ENCODE measurements at regions not wholly inside any gene's neighbourhood (a gene's known extent, or its start where the extent isn't known, plus 50 kb on each side); places are given as distances from the start of the nearest gene placed in this dataset.
A peak's percentile ranks its signal among the peaks of the same experiment; 100 is the strongest.
"Not testable (repeated sequence)": the region's sequence is repeated elsewhere in the genome, so short reads cannot be mapped to it uniquely, and the experiment has no call there.

DNA sequence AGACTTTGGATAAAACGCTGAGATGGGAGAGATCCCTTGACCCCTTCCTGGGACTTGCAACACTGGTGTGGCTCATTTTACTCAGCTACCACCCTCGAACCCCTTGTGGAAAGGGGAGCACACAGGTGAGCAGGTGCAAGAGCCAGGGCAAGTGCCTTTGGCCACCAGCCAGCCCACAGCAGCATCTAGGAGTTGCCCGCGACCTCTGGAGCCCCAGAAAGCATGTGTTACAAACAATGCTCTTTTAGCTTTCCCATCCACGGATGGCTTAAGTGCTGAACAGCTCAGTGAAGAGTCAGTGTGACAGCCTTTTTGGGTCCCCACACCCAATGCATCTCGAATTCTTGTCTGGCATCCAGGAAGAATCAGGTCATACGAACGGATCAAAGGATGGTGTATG lies 197.8 kb downstream of the MEMO1 start:
- Mint-ChIP-seq H3K4me1 (peaks cover 10% of the 10 kb centered on the region), H3K4me3 (no peak overlapping the region), H3K27me3 (no peaks in the 10 kb centered on the region), H3K36me3 (no peaks in the 10 kb centered on the region), H3K9me3 (no peaks in the 10 kb centered on the region), H3K27ac (peak overlapping the region; percentile 77)
- DNase-seq (ENCODE audit: low spot score in 2 of 2) (no peak), ATAC-seq (ENCODE audit: low read depth) (no peak)

GRCh38 chr2:31812051-31812798 lies 198.6 kb downstream of the MEMO1 start:
- peak in 1 of 2 donors; percentile 18 for DNase-seq (ENCODE audit: low spot score in 2 of 2)
- Mint-ChIP-seq H3K27me3 (no peaks in the 10 kb centered on the region), H3K9me3 (no peaks in the 10 kb centered on the region), H3K36me3 (no peaks in the 10 kb centered on the region), H3K27ac (peak overlapping the region; percentile 77), H3K4me1 (peaks cover 10% of the 10 kb centered on the region), H3K4me3 (no peak overlapping the region)
- peak; percentile 96 for ATAC-seq (ENCODE audit: low read depth)

DNA sequence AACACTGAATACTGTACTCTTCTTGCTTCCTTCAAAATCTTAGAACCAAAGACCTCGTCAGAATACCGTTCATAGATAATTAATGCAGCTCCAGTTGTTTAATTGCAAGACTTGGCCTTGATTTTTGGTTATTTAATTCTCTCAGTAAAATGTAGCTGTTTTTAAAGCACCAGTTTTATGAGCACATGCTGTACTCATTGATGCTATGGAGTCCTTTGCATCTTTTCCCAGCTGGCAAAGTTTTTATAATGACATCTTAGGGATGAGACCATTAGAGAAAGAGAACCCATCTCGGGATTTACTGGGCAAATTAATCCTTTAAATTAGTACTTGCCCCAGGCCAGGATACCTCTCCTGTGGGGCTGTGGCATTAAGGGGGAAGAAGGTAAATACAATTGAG lies 199.3 kb downstream of the MEMO1 start:
- H3K4me3 Mint-ChIP-seq, result no peak overlapping the region
- peaks cover 10% of the 10 kb centered on the region for H3K4me1 Mint-ChIP-seq
- H3K36me3 Mint-ChIP-seq, result no peaks in the 10 kb centered on the region
- no peaks in the 10 kb centered on the region for H3K27me3 Mint-ChIP-seq
- no peak for ATAC-seq (ENCODE audit: low read depth)
- DNase-seq (ENCODE audit: low spot score in 2 of 2), result no peak
- peak overlapping the region; percentile 77 for H3K27ac Mint-ChIP-seq
- no peaks in the 10 kb centered on the region for H3K9me3 Mint-ChIP-seq

DNA sequence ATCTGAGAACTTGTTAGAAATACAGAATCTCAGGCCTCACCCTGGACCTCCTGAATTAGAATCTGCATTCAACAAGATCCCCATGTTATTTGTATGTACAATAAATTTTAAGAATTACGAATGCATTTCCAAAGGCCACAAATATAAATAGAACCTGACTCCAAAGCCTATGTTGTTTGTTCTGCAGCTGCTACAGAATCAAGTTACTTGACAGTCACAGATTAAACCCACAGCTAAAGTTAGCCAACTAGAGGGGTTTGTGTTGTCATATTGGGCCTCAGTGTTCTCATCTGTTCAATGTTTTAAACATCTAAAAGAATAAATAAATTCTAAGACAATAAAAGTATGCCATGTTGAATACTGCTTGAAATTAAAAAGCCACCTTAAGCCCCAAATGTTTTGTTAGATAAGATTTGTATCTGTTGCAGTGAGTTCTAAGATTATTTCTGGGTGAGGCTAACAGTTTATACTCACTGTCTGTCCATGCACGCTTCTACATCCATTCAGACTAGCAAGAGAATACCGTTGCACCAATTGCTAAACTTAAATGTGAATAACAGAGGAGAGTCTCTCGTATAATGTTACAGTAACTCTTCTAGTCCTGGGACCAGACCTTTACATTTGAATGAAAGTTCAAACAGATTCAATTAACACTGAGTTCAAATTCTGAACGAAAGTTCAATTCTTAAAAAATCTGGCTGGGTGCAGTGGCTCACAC lies 200.4 kb downstream of the MEMO1 start:
- no peak overlapping the region for H3K27ac Mint-ChIP-seq
- H3K36me3 Mint-ChIP-seq, result no peaks in the 10 kb centered on the region

DNA sequence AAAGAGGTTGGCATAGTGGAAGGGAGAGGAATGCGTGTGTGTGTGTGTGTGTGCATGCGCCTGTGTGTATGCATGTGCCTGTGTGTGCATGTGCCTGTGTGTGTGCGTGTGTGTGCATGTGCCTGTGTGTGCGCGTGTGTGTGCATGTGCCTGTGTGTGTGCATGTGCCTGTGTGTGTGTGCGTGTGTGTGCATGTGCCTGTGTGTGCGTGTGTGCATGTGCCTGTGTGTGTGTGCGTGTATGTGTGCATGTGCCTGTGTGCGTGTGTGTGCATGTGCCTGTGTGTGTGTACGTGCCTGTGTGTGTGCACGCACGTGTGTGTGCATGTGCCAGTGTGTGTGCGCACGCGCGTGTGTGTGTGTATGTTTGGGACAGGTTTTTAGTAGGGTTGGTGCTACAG lies 205.1 kb downstream of the MEMO1 start:
- ATAC-seq (ENCODE audit: low read depth), result no peak
- Mint-ChIP-seq H3K4me1 (peaks cover 2% of the 10 kb centered on the region), H3K4me3 (no peak overlapping the region), H3K27ac (no peak overlapping the region), H3K27me3 (peaks cover 2% of the 10 kb centered on the region), H3K9me3 (peaks cover 2% of the 10 kb centered on the region), H3K36me3 (no peaks in the 10 kb centered on the region)
- DNase-seq (ENCODE audit: low spot score in 2 of 2), result no peak

More for the DNA sequence above, 200.4 kb downstream of the MEMO1 start:
- ATAC-seq (ENCODE audit: low read depth), result no peak
- peaks cover 10% of the 10 kb centered on the region for H3K4me1 Mint-ChIP-seq
- no peak for DNase-seq (ENCODE audit: low spot score in 2 of 2)
- H3K27me3 Mint-ChIP-seq, result peaks cover 2% of the 10 kb centered on the region
- no peaks in the 10 kb centered on the region for H3K9me3 Mint-ChIP-seq
- H3K4me3 Mint-ChIP-seq, result no peak overlapping the region

GRCh38 chr2:31803481-31804153 lies 207.2 kb downstream of the MEMO1 start:
- H3K9me3 Mint-ChIP-seq, H3K4me3 Mint-ChIP-seq: not testable (repeated sequence)

DNA sequence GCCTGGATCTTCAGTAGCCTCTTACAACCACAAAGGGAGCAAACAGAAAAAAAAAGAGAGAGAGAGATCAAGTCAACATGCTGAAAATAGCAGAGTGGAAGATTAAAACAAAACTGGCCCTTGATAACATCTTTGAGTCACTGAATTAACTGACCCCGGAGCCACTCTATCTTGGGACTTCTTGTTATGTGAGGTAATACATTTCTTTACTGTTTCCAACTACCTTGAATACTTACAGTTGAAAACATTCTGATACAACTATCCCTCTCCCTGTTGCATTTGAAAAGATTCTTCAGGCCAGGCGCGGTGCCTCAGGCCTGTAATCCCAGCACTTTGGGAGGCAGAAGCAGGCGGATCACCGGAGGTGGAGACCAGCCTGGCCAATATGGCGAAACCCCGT lies 208.1 kb downstream of the MEMO1 start:
- peaks cover 2% of the 10 kb centered on the region for H3K4me1 Mint-ChIP-seq
- H3K9me3 Mint-ChIP-seq, result peaks cover 7% of the 10 kb centered on the region
- DNase-seq (ENCODE audit: low spot score in 2 of 2), result no peak
- no peak overlapping the region for H3K4me3 Mint-ChIP-seq
- no peak overlapping the region for H3K27ac Mint-ChIP-seq
- no peaks in the 10 kb centered on the region for H3K36me3 Mint-ChIP-seq
- no peak for ATAC-seq (ENCODE audit: low read depth)
- H3K27me3 Mint-ChIP-seq, result peaks cover 2% of the 10 kb centered on the region

More at GRCh38 chr2:31803481-31804153, 207.2 kb downstream of the MEMO1 start:
- not testable (repeated sequence) for H3K4me1 Mint-ChIP-seq; ATAC-seq (ENCODE audit: low read depth); DNase-seq (ENCODE audit: low spot score in 2 of 2); H3K27ac Mint-ChIP-seq; H3K36me3 Mint-ChIP-seq; H3K27me3 Mint-ChIP-seq

DNA sequence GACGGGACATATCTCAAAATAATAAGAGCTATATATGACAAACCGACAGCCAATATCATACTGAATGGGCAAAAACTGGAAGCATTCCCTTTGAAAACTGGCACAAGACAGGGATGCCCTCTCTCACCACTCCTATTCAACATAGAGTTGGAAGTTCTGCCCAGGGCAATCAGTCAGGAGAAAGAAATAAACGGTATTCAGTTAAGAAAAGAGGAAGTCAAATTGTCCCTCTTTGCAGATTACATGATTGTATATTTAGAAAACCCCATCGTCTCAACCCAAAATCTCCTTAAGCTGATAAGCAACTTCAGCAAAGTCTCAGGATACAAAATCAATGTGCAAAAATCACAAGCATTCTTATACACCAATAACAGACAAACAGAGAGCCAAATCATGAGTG lies 211.5 kb downstream of the MEMO1 start:
- DNase-seq (ENCODE audit: low spot score in 2 of 2); H3K4me1 Mint-ChIP-seq; H3K9me3 Mint-ChIP-seq; H3K36me3 Mint-ChIP-seq; H3K27ac Mint-ChIP-seq; ATAC-seq (ENCODE audit: low read depth); H3K4me3 Mint-ChIP-seq; H3K27me3 Mint-ChIP-seq: not testable (repeated sequence)

DNA sequence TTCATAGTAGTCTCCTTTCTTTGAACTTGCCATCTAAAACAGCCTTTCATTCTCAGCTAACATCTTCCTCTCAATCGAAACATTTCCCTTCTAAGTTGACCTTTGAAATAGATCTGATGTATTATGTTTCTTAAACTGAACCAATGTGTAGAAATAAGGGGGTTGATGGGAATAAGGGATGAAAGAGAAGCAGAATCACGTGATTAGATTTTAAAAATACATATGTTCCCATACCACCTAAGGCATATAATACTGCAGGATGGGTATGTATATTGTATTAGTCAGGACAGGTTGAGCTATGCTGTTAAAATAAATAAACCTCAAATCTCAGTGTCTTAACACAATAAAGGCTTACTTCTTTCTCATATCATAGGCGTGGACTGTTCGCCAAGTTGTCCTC lies 207.5 kb upstream of the SRD5A2 start:
- peaks cover 2% of the 10 kb centered on the region for H3K4me1 Mint-ChIP-seq
- peaks cover 2% of the 10 kb centered on the region for H3K36me3 Mint-ChIP-seq
- ATAC-seq (ENCODE audit: low read depth) (no peak), DNase-seq (ENCODE audit: low spot score in 2 of 2) (no peak)
- H3K27me3 Mint-ChIP-seq, result peaks cover 7% of the 10 kb centered on the region
- no peak overlapping the region for H3K4me3 Mint-ChIP-seq
- H3K27ac Mint-ChIP-seq, result no peak overlapping the region
- peaks cover 6% of the 10 kb centered on the region for H3K9me3 Mint-ChIP-seq

DNA sequence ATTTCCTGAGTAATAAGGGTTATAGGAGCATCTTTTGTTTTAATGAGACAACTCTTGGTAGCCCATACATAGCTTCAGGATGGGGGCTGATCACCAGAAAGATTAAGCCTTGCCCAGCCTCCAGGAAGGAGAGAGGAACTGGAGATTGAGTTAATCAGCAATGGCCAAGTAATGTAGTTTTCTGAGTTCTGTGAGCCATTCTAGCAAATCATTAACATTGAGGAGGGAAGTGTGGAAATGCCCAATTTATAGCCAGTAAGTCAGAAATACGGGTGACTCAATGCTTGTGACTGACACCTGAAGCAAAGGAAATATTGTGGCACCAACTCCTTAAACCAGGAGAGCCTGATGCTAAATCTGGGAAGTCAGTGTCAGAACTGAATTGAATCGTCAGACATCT lies 205.1 kb upstream of the SRD5A2 start:
- Mint-ChIP-seq H3K4me3 (no peak overlapping the region), H3K9me3 (peaks cover 12% of the 10 kb centered on the region), H3K4me1 (peaks cover 2% of the 10 kb centered on the region), H3K27ac (no peak overlapping the region), H3K27me3 (peaks cover 7% of the 10 kb centered on the region), H3K36me3 (peaks cover 4% of the 10 kb centered on the region)
- DNase-seq (ENCODE audit: low spot score in 2 of 2) (no peak), ATAC-seq (ENCODE audit: low read depth) (no peak)

GRCh38 chr2:31784868-31785267 lies 204.1 kb upstream of the SRD5A2 start:
- Mint-ChIP-seq H3K36me3 (peaks cover 4% of the 10 kb centered on the region), H3K4me1 (peaks cover 2% of the 10 kb centered on the region), H3K9me3 (peaks cover 18% of the 10 kb centered on the region), H3K27ac (no peak overlapping the region), H3K27me3 (peaks cover 11% of the 10 kb centered on the region), H3K4me3 (no peak overlapping the region)
- DNase-seq (ENCODE audit: low spot score in 2 of 2) (no peak), ATAC-seq (ENCODE audit: low read depth) (no peak)

GRCh38 chr2:31783446-31784091 lies 202.8 kb upstream of the SRD5A2 start:
- not testable (repeated sequence) for H3K36me3 Mint-ChIP-seq; H3K4me3 Mint-ChIP-seq; ATAC-seq (ENCODE audit: low read depth); H3K4me1 Mint-ChIP-seq; H3K27ac Mint-ChIP-seq; DNase-seq (ENCODE audit: low spot score in 2 of 2)
- Mint-ChIP-seq H3K27me3 (peaks cover 13% of the 10 kb centered on the region), H3K9me3 (peaks cover 18% of the 10 kb centered on the region)

DNA sequence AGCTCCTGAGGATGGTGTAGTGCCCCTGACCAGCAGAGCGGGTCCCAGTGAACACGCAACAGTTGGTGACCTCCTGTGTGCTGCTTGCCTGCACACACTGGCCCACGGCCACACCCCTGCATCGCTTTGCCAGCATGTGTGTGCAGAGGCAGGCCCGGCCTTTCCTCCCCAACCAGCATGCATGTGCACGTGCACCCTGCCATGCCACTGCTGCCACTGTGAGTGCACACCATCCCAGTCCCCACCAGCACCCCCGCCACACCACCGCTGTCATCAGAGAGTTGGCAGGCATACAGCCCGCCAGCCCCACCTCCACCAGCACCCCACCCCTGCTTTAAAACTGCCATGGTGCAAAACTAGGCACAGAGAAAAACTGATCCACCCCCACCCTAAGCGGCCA lies 197.4 kb upstream of the SRD5A2 start:
- ATAC-seq (ENCODE audit: low read depth) (no peak), DNase-seq (ENCODE audit: low spot score in 2 of 2) (no peak)
- no peak overlapping the region for H3K4me3 Mint-ChIP-seq
- peaks cover 13% of the 10 kb centered on the region for H3K27me3 Mint-ChIP-seq
- H3K9me3 Mint-ChIP-seq, result peaks cover 12% of the 10 kb centered on the region
- H3K4me1 Mint-ChIP-seq, result no peaks in the 10 kb centered on the region
- no peak overlapping the region for H3K27ac Mint-ChIP-seq
- H3K36me3 Mint-ChIP-seq, result peaks cover 2% of the 10 kb centered on the region

DNA sequence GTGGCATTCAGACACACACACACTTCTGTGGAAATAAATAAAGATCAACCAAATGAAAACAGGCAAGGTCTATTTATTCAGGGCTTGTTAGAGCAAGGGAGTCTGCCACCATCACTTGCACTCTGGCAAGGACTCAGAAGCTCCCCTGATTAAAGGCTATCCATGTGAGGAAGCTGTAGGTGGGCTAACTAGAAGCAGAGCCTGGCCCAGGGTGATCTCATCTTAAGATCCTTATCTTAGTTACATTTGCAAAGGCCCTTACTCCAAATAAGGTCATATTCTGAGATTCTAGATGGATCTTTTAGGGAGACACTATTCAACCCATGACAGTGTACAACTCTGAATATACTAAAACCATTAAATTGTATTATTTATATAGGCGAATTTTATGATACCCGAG lies 190.0 kb upstream of the SRD5A2 start:
- Mint-ChIP-seq H3K27ac (no peak overlapping the region), H3K36me3 (no peaks in the 10 kb centered on the region), H3K4me1 (no peaks in the 10 kb centered on the region), H3K4me3 (no peak overlapping the region), H3K9me3 (no peaks in the 10 kb centered on the region), H3K27me3 (peaks cover 2% of the 10 kb centered on the region)
- no peak for DNase-seq (ENCODE audit: low spot score in 2 of 2)
- ATAC-seq (ENCODE audit: low read depth), result no peak
